Chondrocyte (in vitro differentiated cells): ENCODE measurements at regions not wholly inside any gene's neighbourhood (a gene's known extent, or its start where the extent isn't known, plus 50 kb on each side); places are given as distances from the start of the nearest gene placed in this dataset.

ENCODE experiments used
- DNase-seq: peaks from one replicate; pipeline ENCODE4 v3.0.0; 2021; ENCODE audit warnings: mixed read lengths, low spot score
- H3K27ac Mint-ChIP-seq: one replicate; pipeline ENCODE4 v1.8.0; 2021; ENCODE audit warnings: mild to moderate bottlenecking, moderate library complexity, mixed read lengths; ENCODE audit not compliant: unreplicated experiment
- H3K27me3 Mint-ChIP-seq: 2 replicates; pipeline ENCODE4 v1.8.0; 2021; ENCODE audit warnings: low read depth, mixed read lengths
- H3K36me3 Mint-ChIP-seq: 2 replicates; pipeline ENCODE4 v1.8.0; 2021; ENCODE audit warnings: low read depth, mixed read lengths
- H3K4me1 Mint-ChIP-seq: 2 replicates; pipeline ENCODE4 v1.8.0; 2021; ENCODE audit warnings: low read depth, mild to moderate bottlenecking, mixed read lengths
- H3K4me3 Mint-ChIP-seq: one replicate; pipeline ENCODE4 v1.8.0; 2021; ENCODE audit warnings: mild to moderate bottlenecking, moderate library complexity, mixed read lengths; ENCODE audit not compliant: unreplicated experiment
- H3K9me3 Mint-ChIP-seq: 2 replicates; pipeline ENCODE4 v1.8.0; 2021; ENCODE audit warnings: low read depth, mixed read lengths
- CTCF ChIP-seq: fragments of 200-600 bp; sonication (generic); IDR thresholded peaks from 2 replicates; pipeline ENCODE4 v1.5.0; 2021; ENCODE audit warnings: antibody characterized with exemption, mild to moderate bottlenecking, moderate library complexity

- H3K27me3 Mint-ChIP-seq = peaks cover 2% of the 10 kb centered on the region
- no peak overlapping the region for H3K4me3 Mint-ChIP-seq
- no peak overlapping the region for H3K27ac Mint-ChIP-seq
- no peaks in the 10 kb centered on the region for H3K9me3 Mint-ChIP-seq
- H3K4me1 Mint-ChIP-seq = peaks cover 7% of the 10 kb centered on the region
- no peak for TF ChIP-seq CTCF
- DNase-seq = no peak
- no peaks in the 10 kb centered on the region for H3K36me3 Mint-ChIP-seq
Measured at GRCh38 chr13:84077271-84077670, 195.0 kb upstream of the SLITRK1 start.

- TF ChIP-seq CTCF = no peak
- Mint-ChIP-seq H3K27ac (no peak overlapping the region), H3K4me1 (peaks cover 7% of the 10 kb centered on the region), H3K36me3 (no peaks in the 10 kb centered on the region), H3K27me3 (no peaks in the 10 kb centered on the region), H3K9me3 (no peaks in the 10 kb centered on the region), H3K4me3 (no peak overlapping the region)
- no peak for DNase-seq
Measured at GRCh38 chr13:84076280-84076679, 194.0 kb upstream of the SLITRK1 start.

- DNase-seq = no peak
- H3K36me3 Mint-ChIP-seq = no peaks in the 10 kb centered on the region
- no peak for TF ChIP-seq CTCF
- H3K4me3 Mint-ChIP-seq = no peak overlapping the region
- no peaks in the 10 kb centered on the region for H3K4me1 Mint-ChIP-seq
- peaks cover 5% of the 10 kb centered on the region for H3K9me3 Mint-ChIP-seq
- H3K27me3 Mint-ChIP-seq = peaks cover 5% of the 10 kb centered on the region
- no peak overlapping the region for H3K27ac Mint-ChIP-seq
Measured at GRCh38 chr13:84050536-84050935, 168.3 kb upstream of the SLITRK1 start.

GRCh38 chr13:84049443-84050219 lies 167.4 kb upstream of the SLITRK1 start:
- no peak for DNase-seq
- TF ChIP-seq CTCF = no peak
- H3K4me1 Mint-ChIP-seq = no peaks in the 10 kb centered on the region
- H3K36me3 Mint-ChIP-seq = no peaks in the 10 kb centered on the region
- H3K9me3 Mint-ChIP-seq = peaks cover 3% of the 10 kb centered on the region
- no peak overlapping the region for H3K27ac Mint-ChIP-seq
- H3K4me3 Mint-ChIP-seq = no peak overlapping the region
- peaks cover 5% of the 10 kb centered on the region for H3K27me3 Mint-ChIP-seq

- no peak for DNase-seq
- H3K36me3 Mint-ChIP-seq = no peaks in the 10 kb centered on the region
- no peak overlapping the region for H3K4me3 Mint-ChIP-seq
- peaks cover 3% of the 10 kb centered on the region for H3K27me3 Mint-ChIP-seq
- H3K9me3 Mint-ChIP-seq = no peaks in the 10 kb centered on the region
- no peak overlapping the region for H3K27ac Mint-ChIP-seq
- no peak for TF ChIP-seq CTCF
- peaks cover 5% of the 10 kb centered on the region for H3K4me1 Mint-ChIP-seq
Measured at GRCh38 chr13:84044805-84045204, 162.5 kb upstream of the SLITRK1 start.
